Activated CD4-positive, alpha-beta memory T cell treated with anti-CD3 and anti-CD28 coated beads, Interleukin-2, amount 10 ng/mL, durations not matched to agents 7 days and 5 days (primary cell): ENCODE measurements at regions not wholly inside any gene's neighbourhood (a gene's known extent, or its start where the extent isn't known, plus 50 kb on each side); places are given as distances from the start of the nearest gene placed in this dataset.

ENCODE experiments used
- CTCF ChIA-PET: fragments of 350-600 bp; sonication (Branson Sonifier 250); formaldehyde crosslinking; loops from one replicate; lab custom pipeline; 2021; ENCODE audit warnings: antibody characterized with exemption, inconsistent platforms; lab: Charles Lee
- POLR2A ChIA-PET: fragments of 350-600 bp; sonication (Branson Sonifier 250); formaldehyde crosslinking; loops from one replicate; lab custom pipeline; 2021; ENCODE audit warnings: antibody characterized with exemption; lab: Charles Lee
- DNase-seq: peaks from one replicate; pipeline ENCODE4 v3.0.0-alpha.2; 2020
- H3K27ac Mint-ChIP-seq: one replicate; pipeline ENCODE4 v1.8.0; 2021; ENCODE audit warnings: mild to moderate bottlenecking, mixed read lengths
- H3K27me3 Mint-ChIP-seq: one replicate; pipeline ENCODE4 v1.8.0; 2021; ENCODE audit warnings: mixed read lengths
- H3K36me3 Mint-ChIP-seq: one replicate; pipeline ENCODE4 v1.8.0; 2021; ENCODE audit warnings: low read depth, mixed read lengths
- H3K4me1 Mint-ChIP-seq: one replicate; pipeline ENCODE4 v1.8.0; 2021; ENCODE audit warnings: mixed read lengths
- H3K4me3 Mint-ChIP-seq: one replicate; pipeline ENCODE4 v1.8.0; 2021; ENCODE audit warnings: mild to moderate bottlenecking, mixed read lengths
- H3K9me3 Mint-ChIP-seq: one replicate; pipeline ENCODE4 v1.8.0; 2021; ENCODE audit warnings: mixed read lengths

GRCh38 chr2:220071696-220072095 lies 444.3 kb downstream of the SLC4A3 start:
- H3K27me3 Mint-ChIP-seq, result no peaks in the 10 kb centered on the region
- H3K27ac Mint-ChIP-seq, result no peak overlapping the region
- no peaks in the 10 kb centered on the region for H3K4me1 Mint-ChIP-seq
- H3K36me3 Mint-ChIP-seq, result no peaks in the 10 kb centered on the region
- POLR2A ChIA-PET, result no interaction called here
- DNase-seq, result no peak
- CTCF ChIA-PET, result no interaction called here
- no peak overlapping the region for H3K4me3 Mint-ChIP-seq
- no peaks in the 10 kb centered on the region for H3K9me3 Mint-ChIP-seq

GRCh38 chr2:220072669-220073220 lies 445.3 kb downstream of the SLC4A3 start:
- Mint-ChIP-seq H3K4me1 (no peaks in the 10 kb centered on the region), H3K27ac (no peak overlapping the region), H3K36me3 (no peaks in the 10 kb centered on the region), H3K27me3 (no peaks in the 10 kb centered on the region), H3K4me3 (no peak overlapping the region), H3K9me3 (no peaks in the 10 kb centered on the region)
- no peak for DNase-seq
- POLR2A ChIA-PET, result no interaction called here
- CTCF ChIA-PET, result no interaction called here

GRCh38 chr2:220075835-220076234 lies 448.4 kb downstream of the SLC4A3 start:
- CTCF ChIA-PET, result no interaction called here
- no peaks in the 10 kb centered on the region for H3K9me3 Mint-ChIP-seq
- no peaks in the 10 kb centered on the region for H3K36me3 Mint-ChIP-seq

GRCh38 chr2:220076734-220077133 lies 449.3 kb downstream of the SLC4A3 start:
- Mint-ChIP-seq H3K27ac (no peak overlapping the region), H3K4me3 (no peak overlapping the region), H3K9me3 (no peaks in the 10 kb centered on the region), H3K27me3 (no peaks in the 10 kb centered on the region), H3K4me1 (no peaks in the 10 kb centered on the region), H3K36me3 (no peaks in the 10 kb centered on the region)
- ChIA-PET CTCF (no interaction called here), POLR2A (no interaction called here)
- DNase-seq, result no peak

More at GRCh38 chr2:220075835-220076234, 448.4 kb downstream of the SLC4A3 start:
- Mint-ChIP-seq H3K4me1 (no peaks in the 10 kb centered on the region), H3K4me3 (no peak overlapping the region), H3K27ac (no peak overlapping the region), H3K27me3 (no peaks in the 10 kb centered on the region)
- no peak for DNase-seq
- POLR2A ChIA-PET, result no interaction called here

- ChIA-PET CTCF (no interaction called here), POLR2A (no interaction called here)
- Mint-ChIP-seq H3K9me3 (no peaks in the 10 kb centered on the region), H3K36me3 (no peaks in the 10 kb centered on the region), H3K27ac (no peak overlapping the region), H3K4me3 (no peak overlapping the region), H3K4me1 (no peaks in the 10 kb centered on the region), H3K27me3 (no peaks in the 10 kb centered on the region)
- no peak for DNase-seq
These were observed 450.1 kb downstream of the SLC4A3 start for GRCh38 chr2:220077488-220077887.

- H3K4me1 Mint-ChIP-seq, result no peaks in the 10 kb centered on the region
- CTCF ChIA-PET, result no interaction called here
- H3K36me3 Mint-ChIP-seq, result no peaks in the 10 kb centered on the region
- no peak overlapping the region for H3K4me3 Mint-ChIP-seq
- H3K9me3 Mint-ChIP-seq, result no peaks in the 10 kb centered on the region
- POLR2A ChIA-PET, result no interaction called here
- DNase-seq, result no peak
- no peaks in the 10 kb centered on the region for H3K27me3 Mint-ChIP-seq
- H3K27ac Mint-ChIP-seq, result no peak overlapping the region
These were observed 451.0 kb downstream of the SLC4A3 start for GRCh38 chr2:220078439-220078838.

GRCh38 chr2:220079595-220079994 lies 452.2 kb downstream of the SLC4A3 start:
- CTCF ChIA-PET, result no interaction called here
- no peak for DNase-seq
- H3K9me3 Mint-ChIP-seq, result no peaks in the 10 kb centered on the region
- no peak overlapping the region for H3K27ac Mint-ChIP-seq
- no peaks in the 10 kb centered on the region for H3K4me1 Mint-ChIP-seq
- no peaks in the 10 kb centered on the region for H3K36me3 Mint-ChIP-seq
- POLR2A ChIA-PET, result no interaction called here
- H3K4me3 Mint-ChIP-seq, result no peak overlapping the region
- H3K27me3 Mint-ChIP-seq, result no peaks in the 10 kb centered on the region

GRCh38 chr2:220081171-220081570 lies 453.7 kb downstream of the SLC4A3 start:
- DNase-seq, result no peak
- H3K9me3 Mint-ChIP-seq, result no peaks in the 10 kb centered on the region

GRCh38 chr2:220090050-220090449 lies 462.6 kb downstream of the SLC4A3 start:
- Mint-ChIP-seq H3K4me3 (no peak overlapping the region), H3K27ac (no peak overlapping the region), H3K36me3 (no peaks in the 10 kb centered on the region), H3K27me3 (no peaks in the 10 kb centered on the region), H3K9me3 (no peaks in the 10 kb centered on the region), H3K4me1 (no peaks in the 10 kb centered on the region)
- DNase-seq, result no peak
- CTCF ChIA-PET, result no interaction called here
- POLR2A ChIA-PET, result no interaction called here

More at GRCh38 chr2:220081171-220081570, 453.7 kb downstream of the SLC4A3 start:
- H3K27me3 Mint-ChIP-seq, result no peaks in the 10 kb centered on the region
- no peaks in the 10 kb centered on the region for H3K36me3 Mint-ChIP-seq
- no peaks in the 10 kb centered on the region for H3K4me1 Mint-ChIP-seq
- H3K27ac Mint-ChIP-seq, result no peak overlapping the region
- ChIA-PET POLR2A (no interaction called here), CTCF (no interaction called here)
- no peak overlapping the region for H3K4me3 Mint-ChIP-seq

- Mint-ChIP-seq H3K4me3 (no peak overlapping the region), H3K4me1 (no peaks in the 10 kb centered on the region), H3K27me3 (no peaks in the 10 kb centered on the region), H3K9me3 (peaks cover 3% of the 10 kb centered on the region), H3K27ac (no peak overlapping the region), H3K36me3 (no peaks in the 10 kb centered on the region)
- no peak for DNase-seq
- ChIA-PET POLR2A (no interaction called here), CTCF (no interaction called here)
These were observed 469.0 kb downstream of the SLC4A3 start for GRCh38 chr2:220096406-220096805.

GRCh38 chr2:220101980-220102379 lies 474.6 kb downstream of the SLC4A3 start:
- Mint-ChIP-seq H3K9me3 (peaks cover 3% of the 10 kb centered on the region), H3K4me3 (no peak overlapping the region), H3K36me3 (no peaks in the 10 kb centered on the region), H3K27me3 (no peaks in the 10 kb centered on the region), H3K27ac (no peak overlapping the region), H3K4me1 (no peaks in the 10 kb centered on the region)
- DNase-seq, result no peak
- ChIA-PET CTCF (no interaction called here), POLR2A (no interaction called here)

GRCh38 chr2:220103596-220103995 lies 476.2 kb downstream of the SLC4A3 start:
- ChIA-PET CTCF (no interaction called here), POLR2A (no interaction called here)
- Mint-ChIP-seq H3K4me1 (no peaks in the 10 kb centered on the region), H3K27me3 (no peaks in the 10 kb centered on the region), H3K9me3 (peaks cover 3% of the 10 kb centered on the region), H3K27ac (no peak overlapping the region), H3K4me3 (no peak overlapping the region), H3K36me3 (no peaks in the 10 kb centered on the region)
- DNase-seq, result no peak

GRCh38 chr2:220104871-220105351 lies 477.5 kb downstream of the SLC4A3 start:
- no peaks in the 10 kb centered on the region for H3K4me1 Mint-ChIP-seq
- H3K27ac Mint-ChIP-seq, result no peak overlapping the region
- H3K36me3 Mint-ChIP-seq, result no peaks in the 10 kb centered on the region
- POLR2A ChIA-PET, result no interaction called here
- H3K9me3 Mint-ChIP-seq, result no peaks in the 10 kb centered on the region
- no peak overlapping the region for H3K4me3 Mint-ChIP-seq
- no peak for DNase-seq
- CTCF ChIA-PET, result no interaction called here
- no peaks in the 10 kb centered on the region for H3K27me3 Mint-ChIP-seq

- CTCF ChIA-PET, result no interaction called here
- H3K36me3 Mint-ChIP-seq, result no peaks in the 10 kb centered on the region
- no peak overlapping the region for H3K27ac Mint-ChIP-seq
These were observed 478.6 kb downstream of the SLC4A3 start for GRCh38 chr2:220106065-220106464.

More at GRCh38 chr2:220106065-220106464, 478.6 kb downstream of the SLC4A3 start:
- Mint-ChIP-seq H3K4me3 (no peak overlapping the region), H3K27me3 (no peaks in the 10 kb centered on the region), H3K4me1 (no peaks in the 10 kb centered on the region), H3K9me3 (no peaks in the 10 kb centered on the region)
- POLR2A ChIA-PET, result no interaction called here
- DNase-seq, result no peak
